Tibial nerve (tissue), 4 donors: ENCODE measurements at regions not wholly inside any gene's neighbourhood (a gene's known extent, or its start where the extent isn't known, plus 50 kb on each side); places are given as distances from the start of the nearest gene placed in this dataset.

Source experiments
- CTCF ChIP-seq, 5 experiments: fragments of 200-600 bp in 3 of 5; fragments of 450-650 bp in 2 of 5; sonication (generic) in 3 of 5; IDR thresholded peaks; one replicate each; pipeline ENCODE4 v1.5.1; 2016 to 2019; ENCODE audit warnings: antibody characterized with exemption in 5 of 5, mild to moderate bottlenecking in 3 of 5, moderate library complexity in 2 of 5
- EP300 ChIP-seq, 2 donors: sonication (generic); formaldehyde crosslinking; IDR thresholded peaks; one replicate each; pipeline ENCODE4 v1.6.1; 2017; ENCODE audit warnings: antibody characterized with exemption in 2 of 2, mild to moderate bottlenecking in 1 of 2

- TF ChIP-seq CTCF (IDR thresholded peaks at IDR 0.05): no peak
- TF ChIP-seq EP300 (IDR thresholded peaks at IDR 0.05): no peak
Measured at GRCh38 chr10:65798133-65798532, 1127.7 kb upstream of the LRRTM3 start.
